Kidney (tissue), 13 donors: ENCODE measurements at regions not wholly inside any gene's neighbourhood (a gene's known extent, or its start where the extent isn't known, plus 50 kb on each side); places are given as distances from the start of the nearest gene placed in this dataset.

Experiments
- DNase-seq, 5 donors: peaks; one replicate each; pipeline ENCODE4 v3.0.0-alpha.2; 2013 to 2020
- FAIRE-seq: peaks from 2 replicates; lab custom pipeline; 2012; peaks lifted over from hg19 to GRCh38; lab: Jason Lieb, UNC
- H3K27ac ChIP-seq, 2 donors: one replicate each; pipeline ENCODE4 v1.7.0; 2013; ENCODE audit warnings: low read depth in 2 of 2, low read length in 2 of 2, inconsistent platforms in 1 of 2
- H3K27me3 ChIP-seq: one replicate; pipeline ENCODE4 v1.7.1; 2013; ENCODE audit warnings: low read length, inconsistent platforms; ENCODE audit not compliant: control insufficient read depth, insufficient read depth
- H3K36me3 ChIP-seq, 3 donors: one replicate each; pipeline versions ENCODE4 v1.7.0 to v1.7.1; 2013; ENCODE audit warnings: low read length in 3 of 3, control low read depth in 1 of 3, inconsistent platforms in 1 of 3; ENCODE audit not compliant: insufficient read depth in 3 of 3, control insufficient read depth in 2 of 3
- H3K4me1 ChIP-seq, 3 donors: one replicate each; pipeline versions ENCODE4 v1.7.0 to v1.7.1; 2013; ENCODE audit warnings: low read length in 3 of 3, inconsistent platforms in 1 of 3, low read depth in 1 of 3; ENCODE audit not compliant: control insufficient read depth in 2 of 3, insufficient read depth in 2 of 3
- H3K4me3 ChIP-seq, 3 donors: one replicate each; pipeline versions ENCODE4 v1.7.0 to v1.8.1; 2013; ENCODE audit warnings: low read length in 3 of 3, control low read depth in 1 of 3, inconsistent platforms in 1 of 3
- H3K9ac ChIP-seq, 3 donors: one replicate each; pipeline versions ENCODE4 v1.7.0 to v1.7.1; 2013; ENCODE audit warnings: low read length in 3 of 3, control low read depth in 1 of 3, inconsistent platforms in 1 of 3
- H3K9me3 ChIP-seq, 3 donors: one replicate each; pipeline versions ENCODE4 v1.7.0 to v1.7.1; 2013; ENCODE audit warnings: low read length in 3 of 3, control low read depth in 1 of 3, inconsistent platforms in 1 of 3; ENCODE audit not compliant: control insufficient read depth in 2 of 3, insufficient read depth in 1 of 3
- CTCF ChIP-seq: IDR thresholded peaks from 3 replicates; pipeline ENCODE4 v1.5.1; 2012; ENCODE audit warnings: mild to moderate bottlenecking, moderate library complexity, borderline replicate concordance; ENCODE audit not compliant: insufficient read depth; ENCODE audit errors: extremely low read depth
- intact Hi-C: fragments of 100-400 bp; cut with DNase I; formaldehyde crosslinking; loops from one replicate; pipeline ENCODE4 v1.11.1; 2022
- donor health status: control.
- donor health status: control.
- donor health status: control.
- donor health status: control.
- donor health status: control.
- donor health status: DM: yes; HTN: yes; CAD: no.
- donor health status: Normal renal cell carcinoma (clear cell type).

- Histone ChIP-seq H3K27me3 (no peaks in the 10 kb centered on the region), H3K27ac (no peak overlapping the region), H3K36me3 (peaks cover 0 to 3% (median 0%) of the 10 kb centered on the region in 3 donors), H3K9ac (no peak overlapping the region), H3K4me3 (no peak overlapping the region), H3K9me3 (no peaks in the 10 kb centered on the region), H3K4me1 (peaks cover 0 to 2% (median 0%) of the 10 kb centered on the region in 3 donors)
- DNase-seq: peak in 2 of 5 donors; percentile 0 to 22
- intact Hi-C loops: no loop called here
- FAIRE-seq: no peak
- no peak for TF ChIP-seq CTCF
These were observed 240.5 kb downstream of the ERMARD start for GRCh38 chr6:169991913-169992312.

- DNase-seq (no peak), FAIRE-seq (no peak)
- Histone ChIP-seq H3K27me3 (no peaks in the 10 kb centered on the region), H3K4me3 (no peak overlapping the region), H3K9me3 (no peaks in the 10 kb centered on the region), H3K27ac (no peak overlapping the region), H3K36me3 (peaks cover 0 to 3% (median 0%) of the 10 kb centered on the region in 3 donors), H3K4me1 (peaks cover 0 to 2% (median 0%) of the 10 kb centered on the region in 3 donors), H3K9ac (no peak overlapping the region)
- no peak for TF ChIP-seq CTCF
- intact Hi-C loops: no loop called here
These were observed 239.6 kb downstream of the ERMARD start for GRCh38 chr6:169991031-169991390.

GRCh38 chr6:169990095-169991030 lies 238.9 kb downstream of the ERMARD start:
- Histone ChIP-seq H3K9me3 (no peaks in the 10 kb centered on the region), H3K4me3 (no peak overlapping the region), H3K9ac (no peak overlapping the region), H3K36me3 (peaks cover 0 to 3% (median 0%) of the 10 kb centered on the region in 3 donors), H3K4me1 (peaks cover 0 to 2% (median 0%) of the 10 kb centered on the region in 3 donors), H3K27ac (no peak overlapping the region), H3K27me3 (no peaks in the 10 kb centered on the region)
- intact Hi-C loops: no loop called here
- FAIRE-seq (no peak), DNase-seq (peak in 2 of 5 donors; percentile 23 to 61)
- TF ChIP-seq CTCF: no peak
